RWPE1 (cell line): ENCODE measurements at regions not wholly inside any gene's neighbourhood (a gene's known extent, or its start where the extent isn't known, plus 50 kb on each side); places are given as distances from the start of the nearest gene placed in this dataset.

Source experiments
- CTCF ChIA-PET: fragments of 350-600 bp; sonication (Branson Sonifier 250); formaldehyde crosslinking; extraction: SDS; loops from one replicate; lab custom pipeline; 2021; lab: Yijun Ruan, JAX
- POLR2A ChIA-PET: fragments of 400-600 bp; formaldehyde crosslinking; extraction: SDS; loops from one replicate; lab custom pipeline; 2020; ENCODE audit warnings: antibody characterized with exemption; ENCODE audit not compliant: low non-redundant PET; lab: Yijun Ruan, JAX
- DNase-seq: peaks from one replicate; pipeline ENCODE4 v3.0.0; 2012; ENCODE audit warnings: low spot score
- H3K27ac ChIP-seq: fragments of 450-650 bp; 2 replicates; pipeline ENCODE4 v1.5.1; 2017
- TF ChIP-seq, protein P1 (sequence below): fragments of 450-650 bp; conservative IDR thresholded peaks from 2 replicates; pipeline ENCODE4 v1.5.1; 2017; ENCODE audit warnings: low read depth, mild to moderate bottlenecking

DNA sequence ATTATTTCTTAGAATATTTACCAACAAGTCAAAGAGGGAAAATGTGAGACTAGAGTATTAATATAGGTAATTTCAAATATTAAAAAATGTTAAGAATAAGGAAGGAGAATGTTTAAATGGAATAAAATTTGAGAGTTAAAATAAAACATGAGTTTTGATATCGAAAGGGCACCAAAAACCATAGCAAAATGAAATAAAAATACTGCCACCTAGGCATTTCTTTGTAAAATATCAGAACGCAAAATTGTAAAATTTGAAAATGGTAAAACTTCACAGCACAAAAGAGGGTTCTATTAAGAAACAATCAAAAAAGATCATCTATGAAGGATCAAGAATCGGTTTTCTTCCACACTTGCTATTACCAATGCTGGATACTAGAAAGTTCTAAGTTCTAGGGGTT, 418.3 kb downstream of the TAF11L14 start:
- ChIA-PET POLR2A (no interaction called here), CTCF (no interaction called here)
- DNase-seq, result no peak
- no peak overlapping the region for H3K27ac ChIP-seq
- TF ChIP-seq, protein P1, sequence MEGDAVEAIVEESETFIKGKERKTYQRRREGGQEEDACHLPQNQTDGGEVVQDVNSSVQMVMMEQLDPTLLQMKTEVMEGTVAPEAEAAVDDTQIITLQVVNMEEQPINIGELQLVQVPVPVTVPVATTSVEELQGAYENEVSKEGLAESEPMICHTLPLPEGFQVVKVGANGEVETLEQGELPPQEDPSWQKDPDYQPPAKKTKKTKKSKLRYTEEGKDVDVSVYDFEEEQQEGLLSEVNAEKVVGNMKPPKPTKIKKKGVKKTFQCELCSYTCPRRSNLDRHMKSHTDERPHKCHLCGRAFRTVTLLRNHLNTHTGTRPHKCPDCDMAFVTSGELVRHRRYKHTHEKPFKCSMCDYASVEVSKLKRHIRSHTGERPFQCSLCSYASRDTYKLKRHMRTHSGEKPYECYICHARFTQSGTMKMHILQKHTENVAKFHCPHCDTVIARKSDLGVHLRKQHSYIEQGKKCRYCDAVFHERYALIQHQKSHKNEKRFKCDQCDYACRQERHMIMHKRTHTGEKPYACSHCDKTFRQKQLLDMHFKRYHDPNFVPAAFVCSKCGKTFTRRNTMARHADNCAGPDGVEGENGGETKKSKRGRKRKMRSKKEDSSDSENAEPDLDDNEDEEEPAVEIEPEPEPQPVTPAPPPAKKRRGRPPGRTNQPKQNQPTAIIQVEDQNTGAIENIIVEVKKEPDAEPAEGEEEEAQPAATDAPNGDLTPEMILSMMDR, result no peak

DNA sequence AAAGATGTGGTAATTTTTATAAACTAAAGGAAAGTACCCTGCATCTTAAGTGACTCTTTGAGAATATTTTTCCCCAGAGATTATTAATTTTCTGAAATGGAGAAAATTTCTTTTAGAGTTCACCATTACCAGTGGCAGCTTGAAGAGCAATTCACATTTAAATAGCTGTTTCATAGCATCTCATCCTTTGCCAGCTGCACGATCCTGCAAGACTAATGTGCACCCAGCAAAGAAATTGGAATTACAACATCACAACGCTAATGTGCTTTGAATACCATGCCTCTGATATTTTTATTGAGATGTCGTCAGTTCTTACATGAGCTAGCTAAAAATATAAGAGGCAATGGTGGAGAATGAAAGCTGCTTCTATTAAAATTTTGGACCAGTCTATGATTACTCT, 423.5 kb downstream of the TAF11L14 start:
- CTCF ChIA-PET, result no interaction called here
- DNase-seq, result no peak
- POLR2A ChIA-PET, result no interaction called here
- TF ChIP-seq, protein P1, result no peak
- no peak overlapping the region for H3K27ac ChIP-seq

DNA sequence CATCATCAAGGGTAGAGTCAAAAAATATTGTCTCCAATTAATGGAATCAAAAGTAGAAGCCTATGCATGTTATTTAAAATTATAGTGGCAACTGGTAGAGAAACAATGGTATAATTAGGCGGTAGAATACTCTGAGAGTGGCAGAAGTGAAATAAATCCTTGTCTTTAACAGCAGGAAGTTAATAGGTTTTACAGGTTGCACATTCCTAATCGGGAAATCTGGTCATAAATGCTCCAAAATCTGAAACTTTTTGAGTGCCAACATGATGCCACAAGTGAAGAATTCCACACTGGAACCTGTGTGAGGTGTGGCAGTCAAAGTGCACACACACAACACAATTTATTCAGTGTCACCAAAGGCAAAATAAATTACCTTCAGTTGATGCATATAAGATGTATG, 433.4 kb downstream of the TAF11L14 start:
- DNase-seq, result no peak
- TF ChIP-seq, protein P1, result no peak
- ChIA-PET POLR2A (no interaction called here), CTCF (no interaction called here)
- no peak overlapping the region for H3K27ac ChIP-seq

DNA sequence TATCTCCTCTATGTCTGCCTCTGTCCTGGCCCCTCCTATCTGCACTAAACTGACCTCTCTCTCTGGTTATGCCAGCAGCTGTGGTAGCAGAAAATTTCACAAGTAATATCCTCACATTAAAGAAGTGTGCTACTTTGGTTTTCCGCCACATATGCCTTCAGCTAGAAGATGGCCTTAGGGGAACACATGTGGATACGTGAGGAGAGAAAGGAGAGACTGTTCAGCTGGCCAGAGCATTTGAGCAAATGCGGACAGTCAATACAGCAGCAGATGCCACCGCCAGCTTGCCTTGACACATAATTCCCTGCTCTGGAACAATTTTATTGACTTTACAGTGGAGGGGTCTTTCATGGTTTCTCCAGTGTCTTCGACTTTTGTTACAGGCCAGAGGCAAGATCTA, 434.6 kb downstream of the TAF11L14 start:
- ChIA-PET CTCF (no interaction called here), POLR2A (no interaction called here)

GRCh38 chr5:18069790-18070189, 435.5 kb downstream of the TAF11L14 start:
- H3K27ac ChIP-seq, result no peak overlapping the region
- POLR2A ChIA-PET, result no interaction called here
- DNase-seq, result no peak
- TF ChIP-seq, protein P1, result no peak
- CTCF ChIA-PET, result no interaction called here

More for the DNA sequence above, 434.6 kb downstream of the TAF11L14 start:
- TF ChIP-seq, protein P1, result no peak
- no peak for DNase-seq
- H3K27ac ChIP-seq, result no peak overlapping the region

DNA sequence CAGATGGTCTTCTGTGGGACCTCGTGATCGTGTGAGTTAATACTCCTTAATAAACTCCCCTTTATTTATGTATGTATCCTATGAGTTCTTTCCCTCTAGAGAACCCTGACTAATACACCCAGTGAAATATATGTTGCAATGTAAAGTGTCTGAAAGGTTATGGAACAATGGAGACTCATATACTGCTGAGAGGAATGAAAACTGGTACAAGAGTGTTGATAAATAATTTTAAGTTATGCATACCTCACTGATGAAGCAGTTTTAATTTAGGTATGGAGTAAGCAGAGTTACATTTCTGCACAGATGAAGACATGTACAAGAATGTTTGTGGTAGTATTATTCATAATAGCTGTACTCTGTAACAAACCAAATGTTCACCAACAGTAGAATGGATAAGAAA, 438.3 kb downstream of the TAF11L14 start:
- POLR2A ChIA-PET, result no interaction called here
- no peak overlapping the region for H3K27ac ChIP-seq
- CTCF ChIA-PET, result interaction anchor here (0.6 kb wide), 1 partner anchor 17 kb away, joined by 3 read pairs; no protein-coding TSS in a partner anchor
- TF ChIP-seq, protein P1, result no peak
- DNase-seq, result no peak

- no peak overlapping the region for H3K27ac ChIP-seq
- ChIA-PET CTCF (no interaction called here), POLR2A (no interaction called here)
- TF ChIP-seq, protein P1, result no peak
- no peak for DNase-seq
These were observed 440.7 kb downstream of the TAF11L14 start for GRCh38 chr5:18074961-18075360.
